Anterior cingulate cortex (tissue), 58 donors: ENCODE measurements at regions not wholly inside any gene's neighbourhood (a gene's known extent, or its start where the extent isn't known, plus 50 kb on each side); places are given as distances from the start of the nearest gene placed in this dataset.

ENCODE experiments used
- DNase-seq, 58 donors: peaks; one replicate each; lab custom pipeline; 2025; lab: John Stamatoyannopoulos, UW

GRCh38 chr6:87820343-87820984 lies 118.4 kb upstream of the AKIRIN2 start:
- DNase-seq: no peak

GRCh38 chr6:87817183-87817582 lies 115.2 kb upstream of the AKIRIN2 start:
- no peak for DNase-seq

GRCh38 chr6:87815449-87815848 lies 113.4 kb upstream of the AKIRIN2 start:
- no peak for DNase-seq

GRCh38 chr6:87808005-87808757 lies 106.1 kb upstream of the AKIRIN2 start:
- no peak for DNase-seq

- DNase-seq: no peak
Measured at GRCh38 chr6:87807475-87807874, 105.4 kb upstream of the AKIRIN2 start.

- no peak for DNase-seq
Measured at GRCh38 chr6:87806635-87807034, 104.6 kb upstream of the AKIRIN2 start.

- DNase-seq: no peak
Measured at GRCh38 chr6:87806099-87806498, 104.1 kb upstream of the AKIRIN2 start.

- DNase-seq: no peak
Measured at GRCh38 chr6:87803791-87804190, 101.8 kb upstream of the AKIRIN2 start.

GRCh38 chr6:87799651-87800050 lies 97.6 kb upstream of the AKIRIN2 start:
- no peak for DNase-seq

GRCh38 chr6:87798393-87799278 lies 96.6 kb upstream of the AKIRIN2 start:
- no peak for DNase-seq

- DNase-seq: no peak
Measured at GRCh38 chr6:87794922-87795885, 93.2 kb upstream of the AKIRIN2 start.

- no peak for DNase-seq
Measured at GRCh38 chr6:87793315-87793714, 91.3 kb upstream of the AKIRIN2 start.

GRCh38 chr6:87791982-87792381 lies 89.9 kb upstream of the AKIRIN2 start:
- no peak for DNase-seq

GRCh38 chr6:87791485-87791884 lies 89.5 kb upstream of the AKIRIN2 start:
- DNase-seq: no peak

- no peak for DNase-seq
Measured at GRCh38 chr6:87791029-87791428, 89.0 kb upstream of the AKIRIN2 start.

GRCh38 chr6:87789900-87790290 lies 87.9 kb upstream of the AKIRIN2 start:
- no peak for DNase-seq

- DNase-seq: no peak
Measured at GRCh38 chr6:87789198-87789899, 87.3 kb upstream of the AKIRIN2 start.

GRCh38 chr6:87788141-87788540 lies 86.1 kb upstream of the AKIRIN2 start:
- no peak for DNase-seq

GRCh38 chr6:87785229-87785862 lies 83.3 kb upstream of the AKIRIN2 start:
- DNase-seq: no peak
